GM23338 (cell line): ENCODE measurements at regions not wholly inside any gene's neighbourhood (a gene's known extent, or its start where the extent isn't known, plus 50 kb on each side); places are given as distances from the start of the nearest gene placed in this dataset.

Experiments used
- ATAC-seq: fragments of 200-7000 bp; cut with Tn5 transposase; 3 replicates; pipeline ENCODE4 v1.9.1; 2020
- DNase-seq: peaks from one replicate; pipeline ENCODE4 v3.0.0-alpha.2; 2015; ENCODE audit warnings: low spot score
- H2AFZ ChIP-seq: fragments of 200-600 bp; sonication (generic); 2 replicates; pipeline ENCODE4 v1.8.0; 2016; ENCODE audit warnings: antibody characterized with exemption, mild to moderate bottlenecking, moderate library complexity
- H3F3A ChIP-seq: fragments of 200-600 bp; sonication (generic); replicated peaks from 2 replicates; pipeline ENCODE4 v1.8.0; 2017; ENCODE audit warnings: antibody characterized with exemption, mixed run types, low read depth
- H3K27ac ChIP-seq: fragments of 200-600 bp; sonication (generic); 2 replicates; pipeline ENCODE4 v1.6.1; 2016; ENCODE audit warnings: low read depth
- H3K27me3 ChIP-seq: fragments of 200-600 bp; sonication (generic); 2 replicates; pipeline ENCODE4 v1.8.0; 2016; ENCODE audit warnings: mild to moderate bottlenecking, mixed run types, moderate library complexity; ENCODE audit not compliant: insufficient read depth
- H3K36me3 ChIP-seq: fragments of 200-600 bp; sonication (generic); 2 replicates; pipeline ENCODE4 v1.8.0; 2016; ENCODE audit warnings: mild to moderate bottlenecking; ENCODE audit not compliant: insufficient read depth
- H3K4me1 ChIP-seq: fragments of 200-600 bp; sonication (generic); 2 replicates; pipeline ENCODE4 v1.8.0; 2016; ENCODE audit warnings: mild to moderate bottlenecking, moderate library complexity; ENCODE audit not compliant: insufficient read depth
- H3K4me2 ChIP-seq: fragments of 200-600 bp; sonication (generic); 2 replicates; pipeline ENCODE4 v1.7.1; 2017; ENCODE audit warnings: mixed run types
- H3K4me3 ChIP-seq: fragments of 200-600 bp; sonication (generic); 2 replicates; pipeline ENCODE4 v1.6.1; 2016; ENCODE audit warnings: mixed run types
- H3K79me2 ChIP-seq: fragments of 200-600 bp; sonication (generic); replicated peaks from 2 replicates; pipeline ENCODE4 v1.8.0; 2017; ENCODE audit warnings: mild to moderate bottlenecking; ENCODE audit not compliant: insufficient read depth
- H3K9me2 ChIP-seq: fragments of 200-600 bp; sonication (generic); 2 replicates; pipeline ENCODE4 v1.8.0; 2017; ENCODE audit not compliant: insufficient read depth
- H4K20me1 ChIP-seq: fragments of 200-600 bp; sonication (generic); replicated peaks from 2 replicates; pipeline ENCODE4 v1.8.0; 2017; ENCODE audit warnings: mild to moderate bottlenecking; ENCODE audit not compliant: insufficient read depth
- H3K27ac Mint-ChIP-seq: 2 replicates; pipeline ENCODE4 v1.8.0; 2020; ENCODE audit warnings: inconsistent platforms, mild to moderate bottlenecking, moderate library complexity, mixed read lengths
- H3K27me3 Mint-ChIP-seq: 3 replicates; pipeline ENCODE4 v1.8.0; 2022; ENCODE audit warnings: low read depth, mild to moderate bottlenecking, moderate library complexity, mixed read lengths, inconsistent platforms; ENCODE audit not compliant: insufficient read depth, poor library complexity
- H3K36me3 Mint-ChIP-seq: 3 replicates; pipeline ENCODE4 v1.8.0; 2021; ENCODE audit warnings: low read depth, mild to moderate bottlenecking, inconsistent platforms, moderate library complexity, mixed read lengths
- H3K4me1 Mint-ChIP-seq: 3 replicates; pipeline ENCODE4 v1.8.0; 2020; ENCODE audit warnings: mild to moderate bottlenecking, inconsistent platforms, mixed read lengths
- H3K4me3 Mint-ChIP-seq: 3 replicates; pipeline ENCODE4 v1.8.0; 2021; ENCODE audit warnings: moderate library complexity, mild to moderate bottlenecking, inconsistent platforms, mixed read lengths
- H3K9me3 Mint-ChIP-seq: 3 replicates; pipeline ENCODE4 v1.8.0; 2020; ENCODE audit warnings: moderate library complexity, mild to moderate bottlenecking, inconsistent platforms, mixed read lengths
- CREB1 ChIP-seq: fragments of 250-450 bp; sonication (Bioruptor Pico); IDR thresholded peaks from 2 replicates; pipeline ENCODE4 v1.5.0; 2020; ENCODE audit warnings: low read depth, mild to moderate bottlenecking, moderate library complexity
- ETS1 ChIP-seq: IDR thresholded peaks from 2 replicates; pipeline ENCODE4 v1.6.1; 2016; ENCODE audit warnings: antibody characterized with exemption
- EZH2 ChIP-seq: fragments of 200-600 bp; sonication (generic); IDR thresholded peaks from one replicate; pipeline ENCODE4 v1.8.0; 2017; ENCODE audit warnings: antibody characterized with exemption, mild to moderate bottlenecking, low read depth; ENCODE audit not compliant: unreplicated experiment
- EZH2phosphoT487 ChIP-seq: fragments of 200-600 bp; sonication (generic); IDR thresholded peaks from one replicate; pipeline ENCODE4 v1.8.1; 2018; ENCODE audit warnings: antibody characterized with exemption; ENCODE audit not compliant: unreplicated experiment
- JUNB ChIP-seq: IDR thresholded peaks from one replicate; pipeline ENCODE4 v1.6.1; 2016; ENCODE audit warnings: antibody characterized with exemption; ENCODE audit not compliant: unreplicated experiment
- NANOG ChIP-seq: IDR thresholded peaks from 2 replicates; pipeline ENCODE4 v1.6.1; 2016; ENCODE audit warnings: antibody characterized with exemption, borderline replicate concordance
- REST ChIP-seq: IDR thresholded peaks from one replicate; pipeline ENCODE4 v1.6.1; 2018; ENCODE audit warnings: antibody characterized with exemption; ENCODE audit not compliant: unreplicated experiment
- STAT1 ChIP-seq: IDR thresholded peaks from one replicate; pipeline ENCODE4 v1.6.1; 2016; ENCODE audit warnings: antibody characterized with exemption; ENCODE audit not compliant: unreplicated experiment
- ZNF114 ChIP-seq: fragments of 250-450 bp; sonication (Bioruptor Pico); IDR thresholded peaks from 2 replicates; pipeline ENCODE4 v1.5.0; 2020; ENCODE audit warnings: mild to moderate bottlenecking, moderate library complexity
- ZNF331 ChIP-seq: fragments of 250-450 bp; sonication (Bioruptor Pico); IDR thresholded peaks from 2 replicates; pipeline ENCODE4 v1.5.0; 2020; ENCODE audit warnings: low read depth, mild to moderate bottlenecking, moderate library complexity
- TF ChIP-seq, protein P1 (sequence below): fragments of 250-450 bp; sonication (Bioruptor Pico); IDR thresholded peaks from 2 replicates; pipeline ENCODE4 v1.5.0; 2020; ENCODE audit warnings: mild to moderate bottlenecking, moderate library complexity
- TF ChIP-seq, protein P2 (sequence below), 2 experiments: fragments of 200-600 bp in 1 of 2; sonication (generic) in 1 of 2; conservative IDR thresholded peaks; 2 replicates each; pipeline versions ENCODE4 v1.5.1 to v1.6.1; 2016 to 2017; ENCODE audit warnings: antibody characterized with exemption in 2 of 2, low read depth in 2 of 2, mild to moderate bottlenecking in 2 of 2, moderate library complexity in 1 of 2

GRCh38 chrX:45379236-45379635 lies 178.6 kb upstream of the DIPK2B start (continued):
- TF ChIP-seq REST (no peak), EZH2 (no peak), NANOG (no peak), STAT1 (no peak)
- TF ChIP-seq, protein P1, sequence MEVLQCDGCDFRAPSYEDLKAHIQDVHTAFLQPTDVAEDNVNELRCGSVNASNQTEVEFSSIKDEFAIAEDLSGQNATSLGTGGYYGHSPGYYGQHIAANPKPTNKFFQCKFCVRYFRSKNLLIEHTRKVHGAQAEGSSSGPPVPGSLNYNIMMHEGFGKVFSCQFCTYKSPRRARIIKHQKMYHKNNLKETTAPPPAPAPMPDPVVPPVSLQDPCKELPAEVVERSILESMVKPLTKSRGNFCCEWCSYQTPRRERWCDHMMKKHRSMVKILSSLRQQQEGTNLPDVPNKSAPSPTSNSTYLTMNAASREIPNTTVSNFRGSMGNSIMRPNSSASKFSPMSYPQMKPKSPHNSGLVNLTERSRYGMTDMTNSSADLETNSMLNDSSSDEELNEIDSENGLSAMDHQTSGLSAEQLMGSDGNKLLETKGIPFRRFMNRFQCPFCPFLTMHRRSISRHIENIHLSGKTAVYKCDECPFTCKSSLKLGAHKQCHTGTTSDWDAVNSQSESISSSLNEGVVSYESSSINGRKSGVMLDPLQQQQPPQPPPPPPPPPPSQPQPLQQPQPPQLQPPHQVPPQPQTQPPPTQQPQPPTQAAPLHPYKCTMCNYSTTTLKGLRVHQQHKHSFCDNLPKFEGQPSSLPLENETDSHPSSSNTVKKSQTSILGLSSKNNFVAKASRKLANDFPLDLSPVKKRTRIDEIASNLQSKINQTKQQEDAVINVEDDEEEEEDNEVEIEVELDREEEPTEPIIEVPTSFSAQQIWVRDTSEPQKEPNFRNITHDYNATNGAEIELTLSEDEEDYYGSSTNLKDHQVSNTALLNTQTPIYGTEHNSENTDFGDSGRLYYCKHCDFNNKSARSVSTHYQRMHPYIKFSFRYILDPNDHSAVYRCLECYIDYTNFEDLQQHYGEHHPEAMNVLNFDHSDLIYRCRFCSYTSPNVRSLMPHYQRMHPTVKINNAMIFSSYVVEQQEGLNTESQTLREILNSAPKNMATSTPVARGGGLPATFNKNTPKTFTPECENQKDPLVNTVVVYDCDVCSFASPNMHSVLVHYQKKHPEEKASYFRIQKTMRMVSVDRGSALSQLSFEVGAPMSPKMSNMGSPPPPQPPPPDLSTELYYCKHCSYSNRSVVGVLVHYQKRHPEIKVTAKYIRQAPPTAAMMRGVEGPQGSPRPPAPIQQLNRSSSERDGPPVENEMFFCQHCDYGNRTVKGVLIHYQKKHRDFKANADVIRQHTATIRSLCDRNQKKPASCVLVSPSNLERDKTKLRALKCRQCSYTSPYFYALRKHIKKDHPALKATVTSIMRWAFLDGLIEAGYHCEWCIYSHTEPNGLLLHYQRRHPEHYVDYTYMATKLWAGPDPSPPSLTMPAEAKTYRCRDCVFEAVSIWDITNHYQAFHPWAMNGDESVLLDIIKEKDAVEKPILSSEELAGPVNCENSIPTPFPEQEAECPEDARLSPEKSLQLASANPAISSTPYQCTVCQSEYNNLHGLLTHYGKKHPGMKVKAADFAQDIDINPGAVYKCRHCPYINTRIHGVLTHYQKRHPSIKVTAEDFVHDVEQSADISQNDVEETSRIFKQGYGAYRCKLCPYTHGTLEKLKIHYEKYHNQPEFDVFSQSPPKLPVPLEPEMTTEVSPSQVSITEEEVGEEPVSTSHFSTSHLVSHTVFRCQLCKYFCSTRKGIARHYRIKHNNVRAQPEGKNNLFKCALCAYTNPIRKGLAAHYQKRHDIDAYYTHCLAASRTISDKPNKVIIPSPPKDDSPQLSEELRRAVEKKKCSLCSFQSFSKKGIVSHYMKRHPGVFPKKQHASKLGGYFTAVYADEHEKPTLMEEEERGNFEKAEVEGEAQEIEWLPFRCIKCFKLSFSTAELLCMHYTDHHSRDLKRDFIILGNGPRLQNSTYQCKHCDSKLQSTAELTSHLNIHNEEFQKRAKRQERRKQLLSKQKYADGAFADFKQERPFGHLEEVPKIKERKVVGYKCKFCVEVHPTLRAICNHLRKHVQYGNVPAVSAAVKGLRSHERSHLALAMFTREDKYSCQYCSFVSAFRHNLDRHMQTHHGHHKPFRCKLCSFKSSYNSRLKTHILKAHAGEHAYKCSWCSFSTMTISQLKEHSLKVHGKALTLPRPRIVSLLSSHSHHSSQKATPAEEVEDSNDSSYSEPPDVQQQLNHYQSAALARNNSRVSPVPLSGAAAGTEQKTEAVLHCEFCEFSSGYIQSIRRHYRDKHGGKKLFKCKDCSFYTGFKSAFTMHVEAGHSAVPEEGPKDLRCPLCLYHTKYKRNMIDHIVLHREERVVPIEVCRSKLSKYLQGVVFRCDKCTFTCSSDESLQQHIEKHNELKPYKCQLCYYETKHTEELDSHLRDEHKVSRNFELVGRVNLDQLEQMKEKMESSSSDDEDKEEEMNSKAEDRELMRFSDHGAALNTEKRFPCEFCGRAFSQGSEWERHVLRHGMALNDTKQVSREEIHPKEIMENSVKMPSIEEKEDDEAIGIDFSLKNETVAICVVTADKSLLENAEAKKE (CRISPR knock-in tag): no peak

DNA sequence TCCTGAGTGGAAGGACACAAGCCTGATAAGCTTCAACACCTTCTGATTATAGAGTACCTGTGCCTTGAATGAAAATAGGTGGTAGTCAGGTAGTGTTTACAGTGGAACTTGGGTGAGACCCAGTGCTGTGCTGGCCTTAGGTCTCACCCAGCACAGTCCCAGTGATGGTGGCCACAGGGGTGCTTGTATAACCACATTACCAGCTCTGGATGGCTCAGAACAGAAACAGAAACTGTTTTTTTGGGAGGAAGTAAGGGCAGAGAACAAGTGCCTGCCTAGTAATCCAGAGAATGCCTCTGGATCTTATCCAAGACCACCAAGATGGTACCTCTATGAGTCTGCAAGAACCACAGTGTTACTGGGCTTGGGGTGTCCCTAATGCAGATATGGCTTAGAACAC lies 171.5 kb upstream of the DIPK2B start:
- H3K4me3 Mint-ChIP-seq: no peak overlapping the region
- TF ChIP-seq EZH2phosphoT487: no peak
- no peak for TF ChIP-seq ZNF114 (CRISPR knock-in tag)
- no peak for TF ChIP-seq NANOG
- TF ChIP-seq ETS1: no peak
- TF ChIP-seq, protein P2, sequence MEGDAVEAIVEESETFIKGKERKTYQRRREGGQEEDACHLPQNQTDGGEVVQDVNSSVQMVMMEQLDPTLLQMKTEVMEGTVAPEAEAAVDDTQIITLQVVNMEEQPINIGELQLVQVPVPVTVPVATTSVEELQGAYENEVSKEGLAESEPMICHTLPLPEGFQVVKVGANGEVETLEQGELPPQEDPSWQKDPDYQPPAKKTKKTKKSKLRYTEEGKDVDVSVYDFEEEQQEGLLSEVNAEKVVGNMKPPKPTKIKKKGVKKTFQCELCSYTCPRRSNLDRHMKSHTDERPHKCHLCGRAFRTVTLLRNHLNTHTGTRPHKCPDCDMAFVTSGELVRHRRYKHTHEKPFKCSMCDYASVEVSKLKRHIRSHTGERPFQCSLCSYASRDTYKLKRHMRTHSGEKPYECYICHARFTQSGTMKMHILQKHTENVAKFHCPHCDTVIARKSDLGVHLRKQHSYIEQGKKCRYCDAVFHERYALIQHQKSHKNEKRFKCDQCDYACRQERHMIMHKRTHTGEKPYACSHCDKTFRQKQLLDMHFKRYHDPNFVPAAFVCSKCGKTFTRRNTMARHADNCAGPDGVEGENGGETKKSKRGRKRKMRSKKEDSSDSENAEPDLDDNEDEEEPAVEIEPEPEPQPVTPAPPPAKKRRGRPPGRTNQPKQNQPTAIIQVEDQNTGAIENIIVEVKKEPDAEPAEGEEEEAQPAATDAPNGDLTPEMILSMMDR (conservative IDR thresholded peaks at IDR 0.05; ENCODE audit: low read depth in 2 of 2): no peak
- no peak for TF ChIP-seq JUNB
- no peak for TF ChIP-seq ZNF331 (CRISPR knock-in tag)
- TF ChIP-seq CREB1 (CRISPR knock-in tag): no peak

More for the DNA sequence above, 171.5 kb upstream of the DIPK2B start:
- DNase-seq (no peak), ATAC-seq (no peak)
- Mint-ChIP-seq H3K36me3 (peaks cover 18% of the 10 kb centered on the region), H3K4me1 (no peaks in the 10 kb centered on the region), H3K27me3 (peaks cover 1% of the 10 kb centered on the region), H3K9me3 (peaks cover 43% of the 10 kb centered on the region), H3K27ac (no peak overlapping the region)
- no peak overlapping the region for H3K27ac ChIP-seq
- no peak overlapping the region for H3K4me3 ChIP-seq
- H3K27me3 ChIP-seq: no peaks in the 10 kb centered on the region
- no peaks in the 10 kb centered on the region for H3K4me1 ChIP-seq
- H2AFZ ChIP-seq: no peak overlapping the region
- no peaks in the 10 kb centered on the region for H3K9me2 ChIP-seq
- no peaks in the 10 kb centered on the region for H3K36me3 ChIP-seq
- no peaks in the 10 kb centered on the region for H3F3A ChIP-seq
- no peaks in the 10 kb centered on the region for H4K20me1 ChIP-seq
- H3K4me2 ChIP-seq: no peak overlapping the region
- no peaks in the 10 kb centered on the region for H3K79me2 ChIP-seq
